GM12878 (cell line): ENCODE measurements at regions not wholly inside any gene's neighbourhood (a gene's known extent, or its start where the extent isn't known, plus 50 kb on each side); places are given as distances from the start of the nearest gene placed in this dataset.

Experiments used
- CEBPB ChIP-seq, 2 experiments: fragments of 150-350 bp in 1 of 2; IDR thresholded peaks; 2 replicates each; pipeline ENCODE4 v1.6.1; 2012 to 2014; ENCODE audit warnings: low read depth in 2 of 2, low read length in 2 of 2, borderline replicate concordance in 1 of 2, inconsistent platforms in 1 of 2
- CTCF ChIP-seq, 3 experiments: IDR thresholded peaks in 2 of 3; conservative IDR thresholded peaks in 1 of 3; 2 replicates each; pipeline ENCODE4 v1.5.1; 2011; ENCODE audit warnings: low read depth in 3 of 3, low read length in 3 of 3, mild to moderate bottlenecking in 3 of 3, control low read depth in 2 of 3, moderate library complexity in 2 of 3, inconsistent platforms in 1 of 3, mixed read lengths in 1 of 3; ENCODE audit not compliant: control insufficient read depth in 2 of 3, insufficient read depth in 1 of 3; ENCODE audit errors: extremely low read depth in 1 of 3
- RAD21 ChIP-seq: IDR thresholded peaks from 2 replicates; pipeline ENCODE4 v1.6.1; 2011; ENCODE audit warnings: mild to moderate bottlenecking, low read depth, low read length, moderate library complexity; ENCODE audit not compliant: insufficient read depth

GRCh38 chr6:163756079-163756478, 341.6 kb downstream of the QKI start:
- TF ChIP-seq CTCF (IDR thresholded peaks at IDR 0.05 in 2 of 3, conservative IDR thresholded peaks at IDR 0.05 in 1 of 3; ENCODE audit: control insufficient read depth in 2 of 3, extremely low read depth in 1 of 3, insufficient read depth in 1 of 3, low read depth in 3 of 3, low read length in 3 of 3) (no peak), RAD21 (no peak), CEBPB (IDR thresholded peaks at IDR 0.05; ENCODE audit: borderline replicate concordance in 1 of 2, low read depth in 2 of 2, low read length in 2 of 2) (peak; percentile 56 to 62; a peak in 2 of 4 replicates)
